Adrenal gland (tissue), 9 donors: ENCODE measurements at regions not wholly inside any gene's neighbourhood (a gene's known extent, or its start where the extent isn't known, plus 50 kb on each side); places are given as distances from the start of the nearest gene placed in this dataset.

Experiments
- DNase-seq, 7 donors: peaks; one replicate each; pipeline ENCODE4 v3.0.0-alpha.2; 2019 to 2020
- H3K27ac ChIP-seq, 5 donors: fragments of 200-600 bp; sonication (generic) in 4 of 5; 1 replicate in 3 of 5; 2 replicates in 2 of 5; pipeline versions ENCODE4 v1.5.1 to v1.8.0; 2016 to 2020; ENCODE audit warnings: mild to moderate bottlenecking in 1 of 5
- H3K27me3 ChIP-seq: fragments of 200-600 bp; 2 replicates; pipeline ENCODE4 v1.8.0; 2021
- H3K36me3 ChIP-seq, 2 donors: fragments of 200-600 bp; replicated peaks in 1 of 2; 1 replicate in 1 of 2; 2 replicates in 1 of 2; pipeline versions ENCODE4 v1.5.1 to v1.8.0; 2018 to 2022
- H3K4me1 ChIP-seq, 2 donors: fragments of 200-600 bp; replicated peaks in 1 of 2; 1 replicate in 1 of 2; 2 replicates in 1 of 2; pipeline versions ENCODE4 v1.5.1 to v1.8.0; 2018 to 2021
- H3K4me3 ChIP-seq, 4 donors: fragments of 200-600 bp; sonication (generic) in 3 of 4; one replicate each; pipeline ENCODE4 v1.5.1; 2016 to 2018
- H3K9me3 ChIP-seq, 3 donors: fragments of 200-600 bp; sonication (generic) in 1 of 3; replicated peaks in 1 of 3; 1 replicate in 2 of 3; 2 replicates in 1 of 3; pipeline versions ENCODE4 v1.5.1 to v1.8.0; 2016 to 2021
- POLR2A ChIP-seq, 2 donors: fragments of 450-650 bp; IDR thresholded peaks; one replicate each; pipeline ENCODE4 v1.6.1; 2017; ENCODE audit warnings: antibody characterized with exemption in 2 of 2, mild to moderate bottlenecking in 2 of 2, moderate library complexity in 1 of 2
- WGBS, 4 donors: extraction: QIAGEN DNeasy Blood & Tissue Kit in 2 of 4; methylation state at CpG; one replicate each; pipeline versions ENCODE4 v1.1.5 to v1.1.7; 2013 to 2017; 5-methylcytosine and 5-hydroxymethylcytosine counted together
- intact Hi-C, 2 donors: fragments of 100-400 bp; cut with DNase I; formaldehyde crosslinking; loops; one replicate each; pipeline versions ENCODE4 v1.14.1 to v1.15.0; 2022 to 2023
- TF ChIP-seq, protein P1 (sequence below), 6 experiments: fragments of 450-650 bp in 4 of 6; fragments of 200-600 bp in 2 of 6; sonication (generic) in 1 of 6; IDR thresholded peaks; 1 replicate in 5 of 6; 2 replicates in 1 of 6; pipeline versions ENCODE4 v1.5.1 to v1.8.0; 2016 to 2021; ENCODE audit warnings: antibody characterized with exemption in 6 of 6, mild to moderate bottlenecking in 2 of 6, moderate library complexity in 1 of 6
- donor health status: healthy with polysubstance abuse.
- donor health status: Bipolar disorder and iron deficiency.
- donor health status: DM: yes; HTN: yes; CAD: no.
- donor health status: DM: no; HTN: no; CAD: no.
- donor health status: DM: no; HTN: no; CAD: no.

DNA sequence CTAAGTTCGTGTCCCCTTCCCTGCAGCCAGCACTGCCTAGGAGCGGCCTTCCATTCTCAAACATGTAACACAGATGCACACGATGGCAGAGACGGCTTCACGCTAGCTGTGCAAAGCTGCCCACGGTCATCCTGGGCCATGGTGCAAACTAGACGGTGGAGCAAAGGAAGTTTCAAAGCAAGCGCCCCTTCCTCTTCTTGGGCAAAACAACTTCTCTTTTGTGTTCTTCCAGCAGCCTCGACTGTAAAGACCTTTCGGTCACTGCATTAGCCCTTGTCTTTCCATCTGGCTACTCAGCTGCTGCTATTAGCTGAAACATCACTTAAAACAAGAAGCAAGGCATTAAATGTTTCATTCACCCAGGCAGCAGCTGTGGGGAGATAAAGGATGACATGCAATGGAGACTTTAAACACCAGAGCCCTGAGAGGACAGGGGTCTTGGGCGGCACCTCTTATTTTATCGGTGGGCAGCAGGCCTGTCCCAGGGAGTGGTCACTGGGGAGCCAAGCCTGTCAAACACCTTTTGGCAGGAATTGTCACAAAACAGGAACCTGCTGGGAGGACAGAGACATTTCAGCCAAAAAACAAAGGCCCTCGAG, 214.8 kb downstream of the KLF6 start:
- intact Hi-C loops, result no loop called here
- DNase-seq, result no peak

DNA sequence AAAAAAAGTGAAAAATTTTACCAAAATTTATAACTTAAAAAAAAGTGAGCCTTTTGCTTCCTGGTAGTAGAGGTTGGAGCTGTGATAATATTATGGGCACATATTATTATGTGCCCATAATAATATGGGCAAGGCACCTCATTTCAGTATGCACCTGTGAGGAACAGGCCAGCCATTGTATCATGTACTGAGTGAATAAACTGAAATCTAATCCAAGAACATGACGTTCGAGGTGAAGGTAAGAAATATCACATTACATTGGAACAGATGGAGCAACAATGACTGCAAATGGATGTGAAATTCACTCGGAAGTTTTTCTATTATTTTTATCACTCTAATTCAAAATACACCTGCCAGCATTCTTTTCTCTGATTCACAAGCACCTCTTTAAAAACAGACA, 216.0 kb downstream of the KLF6 start:
- Histone ChIP-seq H3K4me3 (no peak overlapping the region), H3K27ac (no peak overlapping the region), H3K27me3 (no peaks in the 10 kb centered on the region), H3K9me3 (no peaks in the 10 kb centered on the region), H3K36me3 (no peaks in the 10 kb centered on the region), H3K4me1 (peaks cover 0 to 6% of the 10 kb centered on the region in 2 donors)
- whole genome bisulfite sequencing, 4 donors, result 71 to 82% (median 78%) methylated on average over 3 of the region's 3 CpGs
- TF ChIP-seq, protein P1, sequence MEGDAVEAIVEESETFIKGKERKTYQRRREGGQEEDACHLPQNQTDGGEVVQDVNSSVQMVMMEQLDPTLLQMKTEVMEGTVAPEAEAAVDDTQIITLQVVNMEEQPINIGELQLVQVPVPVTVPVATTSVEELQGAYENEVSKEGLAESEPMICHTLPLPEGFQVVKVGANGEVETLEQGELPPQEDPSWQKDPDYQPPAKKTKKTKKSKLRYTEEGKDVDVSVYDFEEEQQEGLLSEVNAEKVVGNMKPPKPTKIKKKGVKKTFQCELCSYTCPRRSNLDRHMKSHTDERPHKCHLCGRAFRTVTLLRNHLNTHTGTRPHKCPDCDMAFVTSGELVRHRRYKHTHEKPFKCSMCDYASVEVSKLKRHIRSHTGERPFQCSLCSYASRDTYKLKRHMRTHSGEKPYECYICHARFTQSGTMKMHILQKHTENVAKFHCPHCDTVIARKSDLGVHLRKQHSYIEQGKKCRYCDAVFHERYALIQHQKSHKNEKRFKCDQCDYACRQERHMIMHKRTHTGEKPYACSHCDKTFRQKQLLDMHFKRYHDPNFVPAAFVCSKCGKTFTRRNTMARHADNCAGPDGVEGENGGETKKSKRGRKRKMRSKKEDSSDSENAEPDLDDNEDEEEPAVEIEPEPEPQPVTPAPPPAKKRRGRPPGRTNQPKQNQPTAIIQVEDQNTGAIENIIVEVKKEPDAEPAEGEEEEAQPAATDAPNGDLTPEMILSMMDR (IDR thresholded peaks at IDR 0.05), result no peak
- no peak for TF ChIP-seq POLR2A (IDR thresholded peaks at IDR 0.05)
- DNase-seq, result no peak
- intact Hi-C loops, result no loop called here

More for the DNA sequence above, 214.8 kb downstream of the KLF6 start:
- WGBS, 4 donors, result 76 to 89% (median 81%) methylated on average over 9 to 13 of the region's 13 CpGs
- Histone ChIP-seq H3K27ac (no peak overlapping the region), H3K9me3 (no peaks in the 10 kb centered on the region), H3K36me3 (no peaks in the 10 kb centered on the region), H3K4me3 (no peak overlapping the region), H3K27me3 (no peaks in the 10 kb centered on the region), H3K4me1 (peaks cover 0 to 6% of the 10 kb centered on the region in 2 donors)
- TF ChIP-seq, protein P1 (IDR thresholded peaks at IDR 0.05), result no peak
- TF ChIP-seq POLR2A (IDR thresholded peaks at IDR 0.05), result no peak

DNA sequence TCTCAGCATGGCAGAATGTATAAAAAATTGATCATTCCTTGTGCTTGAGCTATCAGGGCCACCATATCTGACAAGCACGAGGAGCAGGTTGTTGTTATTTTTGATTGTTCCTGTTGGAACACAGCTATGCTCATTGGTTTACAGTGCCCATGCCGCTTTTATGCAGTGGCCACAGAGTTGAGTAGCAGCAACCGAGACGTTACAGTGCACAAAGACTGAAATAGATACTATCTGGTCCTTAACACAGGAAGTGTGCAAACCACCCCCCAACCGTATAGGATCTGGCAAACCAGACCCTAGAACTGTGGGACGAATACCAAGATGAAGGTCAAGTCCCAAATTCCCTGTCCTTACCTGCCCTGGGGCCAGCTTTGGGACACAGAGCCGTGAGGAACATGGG, 216.6 kb downstream of the KLF6 start:
- 78 to 85% (median 81%) methylated on average over 7 of the region's 7 CpGs for WGBS, 4 donors

DNA sequence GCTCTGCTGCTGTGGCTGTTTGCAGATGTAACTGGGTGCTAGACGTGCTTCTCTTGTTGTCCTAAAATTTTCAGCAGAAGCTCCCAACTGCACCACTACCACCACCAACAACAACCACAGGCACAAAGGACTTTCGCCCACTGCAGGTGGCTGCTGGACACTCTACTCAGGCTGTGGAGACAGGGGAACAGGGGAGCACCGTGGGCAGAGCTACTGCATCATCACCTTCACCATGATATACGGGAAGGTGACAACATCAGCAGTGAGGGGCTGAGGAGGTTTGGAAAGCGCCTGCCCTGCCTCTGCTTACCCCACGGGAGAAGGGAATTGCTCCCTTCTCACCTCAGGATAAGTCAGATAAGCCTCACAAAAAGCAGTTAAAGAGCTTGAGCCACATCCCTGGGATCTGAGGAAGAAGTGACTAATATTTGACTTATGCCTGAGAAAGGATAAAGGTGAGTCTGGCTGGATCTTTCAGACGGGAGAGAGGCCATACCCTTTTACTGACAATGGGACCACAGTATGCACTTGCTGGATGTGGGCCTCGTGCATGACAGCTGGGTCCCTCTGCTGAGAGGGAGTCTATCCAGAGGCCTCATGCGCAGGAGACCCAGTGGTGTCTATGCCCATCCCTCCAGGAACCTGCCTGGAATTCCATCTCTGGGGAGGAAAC, 217.6 kb downstream of the KLF6 start:
- TF ChIP-seq POLR2A (IDR thresholded peaks at IDR 0.05), result no peak
- TF ChIP-seq, protein P1 (IDR thresholded peaks at IDR 0.05), result no peak
- Histone ChIP-seq H3K27ac (no peak overlapping the region), H3K27me3 (no peaks in the 10 kb centered on the region), H3K4me1 (peaks cover 0 to 6% of the 10 kb centered on the region in 2 donors), H3K36me3 (no peaks in the 10 kb centered on the region), H3K4me3 (no peak overlapping the region), H3K9me3 (no peaks in the 10 kb centered on the region)
- intact Hi-C loops, result no loop called here
- WGBS, 4 donors, result 79 to 84% (median 83%) methylated on average over 6 to 9 of the region's 9 CpGs
- DNase-seq, result no peak

More for the DNA sequence above, 216.6 kb downstream of the KLF6 start:
- TF ChIP-seq, protein P1 (IDR thresholded peaks at IDR 0.05), result no peak
- TF ChIP-seq POLR2A (IDR thresholded peaks at IDR 0.05), result no peak
- Histone ChIP-seq H3K4me3 (no peak overlapping the region), H3K27me3 (no peaks in the 10 kb centered on the region), H3K36me3 (no peaks in the 10 kb centered on the region), H3K4me1 (peaks cover 0 to 6% of the 10 kb centered on the region in 2 donors), H3K27ac (no peak overlapping the region), H3K9me3 (no peaks in the 10 kb centered on the region)
- no peak for DNase-seq
- intact Hi-C loops, result no loop called here
